Spleen (tissue), 7 donors: ENCODE measurements at regions not wholly inside any gene's neighbourhood (a gene's known extent, or its start where the extent isn't known, plus 50 kb on each side); places are given as distances from the start of the nearest gene placed in this dataset.

ENCODE experiments used
- CTCF ChIP-seq, 11 experiments: fragments of 200-600 bp in 7 of 11; fragments of 450-650 bp in 4 of 11; sonication (generic) in 4 of 11; IDR thresholded peaks in 8 of 11; conservative IDR thresholded peaks in 3 of 11; 1 replicate in 7 of 11; 2 replicates in 4 of 11; pipeline versions ENCODE4 v1.4.0 to v1.8.0; 2016 to 2021; ENCODE audit warnings: antibody characterized with exemption in 11 of 11, inconsistent platforms in 4 of 11, mild to moderate bottlenecking in 1 of 11
- POLR2A ChIP-seq, 3 donors: fragments of 450-650 bp; IDR thresholded peaks; one replicate each; pipeline ENCODE4 v1.5.1; 2017; ENCODE audit warnings: antibody characterized with exemption in 3 of 3, mild to moderate bottlenecking in 1 of 3
- POLR2AphosphoS5 ChIP-seq, 3 donors: sonication (generic); formaldehyde crosslinking; IDR thresholded peaks; one replicate each; pipeline ENCODE4 v1.5.1; 2017; ENCODE audit warnings: antibody characterized with exemption in 3 of 3
- donor health status: DM: no; HTN: no; CAD: no; lungs with moderate emphysema.
- donor health status: DM: no; HTN: no; CAD: no.
- donor health status: DM: no; HTN: no; CAD: no.

GRCh38 chr6:169881976-169882375 lies 130.6 kb downstream of the ERMARD start:
- TF ChIP-seq CTCF (IDR thresholded peaks at IDR 0.05 in 8 of 11, conservative IDR thresholded peaks at IDR 0.05 in 3 of 11): no peak
- no peak for TF ChIP-seq POLR2A (IDR thresholded peaks at IDR 0.05)
- TF ChIP-seq POLR2AphosphoS5 (IDR thresholded peaks at IDR 0.05): no peak
